Naive thymus-derived CD8-positive, alpha-beta T cell (primary cell): ENCODE measurements at regions not wholly inside any gene's neighbourhood (a gene's known extent, or its start where the extent isn't known, plus 50 kb on each side); places are given as distances from the start of the nearest gene placed in this dataset.
A peak's percentile ranks its signal among the peaks of the same experiment; 100 is the strongest.
"Not testable (repeated sequence)": the region's sequence is repeated elsewhere in the genome, so short reads cannot be mapped to it uniquely, and the experiment has no call there.

Experiments used
- ATAC-seq, 2 donors: fragments of 150-1000 bp; cut with Tn5 transposase in 1 of 2; sonication (Bioruptor Pico), chemical (Tn5 transposase) in 1 of 2; 1 replicate in 1 of 2; 2 replicates in 1 of 2; pipeline ENCODE4 v1.10.0; 2021; ENCODE audit warnings: mild to moderate bottlenecking in 2 of 2, moderate library complexity in 2 of 2
- POLR2A ChIA-PET: fragments of 350-600 bp; sonication (Branson Sonifier 250); formaldehyde crosslinking; loops from one replicate; lab custom pipeline; 2021; ENCODE audit warnings: antibody characterized with exemption; lab: Charles Lee
- DNase-seq, 10 donors: peaks; one replicate each; pipeline versions ENCODE4 v3.0.0 to v3.0.0-alpha.2; 2020 to 2022
- H3K27ac Mint-ChIP-seq, 10 donors: one replicate each; pipeline ENCODE4 v1.8.0; 2020 to 2022; ENCODE audit warnings: mild to moderate bottlenecking in 10 of 10, mixed read lengths in 10 of 10, moderate library complexity in 4 of 10, inconsistent platforms in 1 of 10
- H3K27me3 Mint-ChIP-seq, 5 donors: one replicate each; pipeline ENCODE4 v1.8.0; 2021 to 2022; ENCODE audit warnings: mixed read lengths in 5 of 5
- H3K36me3 Mint-ChIP-seq, 3 donors: one replicate each; pipeline ENCODE4 v1.8.0; 2020 to 2022; ENCODE audit warnings: mixed read lengths in 3 of 3, mild to moderate bottlenecking in 2 of 3, inconsistent platforms in 1 of 3
- H3K4me1 Mint-ChIP-seq, 4 donors: one replicate each; pipeline ENCODE4 v1.8.0; 2021 to 2022; ENCODE audit warnings: mixed read lengths in 4 of 4
- H3K4me3 Mint-ChIP-seq, 10 donors: one replicate each; pipeline ENCODE4 v1.8.0; 2020 to 2022; ENCODE audit warnings: mild to moderate bottlenecking in 10 of 10, mixed read lengths in 10 of 10, moderate library complexity in 6 of 10, inconsistent platforms in 1 of 10
- H3K9me3 Mint-ChIP-seq, 9 donors: one replicate each; pipeline ENCODE4 v1.8.0; 2020 to 2022; ENCODE audit warnings: mixed read lengths in 9 of 9, mild to moderate bottlenecking in 3 of 9, inconsistent platforms in 1 of 9, moderate library complexity in 1 of 9

GRCh38 chr7:66556177-66556548, 72.5 kb upstream of the KCTD7 start:
- Mint-ChIP-seq H3K4me1 (peaks cover 0 to 6% (median 4%) of the 10 kb centered on the region in 4 donors), H3K4me3 (no peak overlapping the region), H3K9me3 (no peaks in the 10 kb centered on the region), H3K27me3 (no peaks in the 10 kb centered on the region), H3K27ac (no peak overlapping the region), H3K36me3 (peaks cover 0 to 54% (median 8%) of the 10 kb centered on the region in 3 donors)
- POLR2A ChIA-PET: no interaction called here
- no peak for DNase-seq
- no peak for ATAC-seq

- Mint-ChIP-seq H3K4me1 (peaks cover 0 to 6% (median 4%) of the 10 kb centered on the region in 4 donors), H3K27ac (no peak overlapping the region), H3K4me3 (no peak overlapping the region), H3K9me3 (no peaks in the 10 kb centered on the region), H3K36me3 (peaks cover 0 to 49% (median 8%) of the 10 kb centered on the region in 3 donors), H3K27me3 (no peaks in the 10 kb centered on the region)
- ATAC-seq (no peak), DNase-seq (no peak)
- POLR2A ChIA-PET: interaction anchor here (1.2 to 1.9 kb wide), 3 partner anchors 93 to 288 kb away, joined by 5 to 8 read pairs (median 5); no protein-coding TSS in a partner anchor
These were observed 72.0 kb upstream of the KCTD7 start for GRCh38 chr7:66556549-66557213.

- ATAC-seq (peak; percentile 84 to 88), DNase-seq (peak; percentile 44 to 84 (median 70))
- Mint-ChIP-seq H3K4me3 (peak overlapping the region in 2 of 10 donors; percentile 46 to 54), H3K27me3 (no peaks in the 10 kb centered on the region), H3K27ac (peak overlapping the region in 3 of 10 donors; percentile 50 to 71 (median 54)), H3K4me1 (peaks cover 2 to 12% (median 4%) of the 10 kb centered on the region in 4 donors), H3K36me3 (peaks cover 0 to 42% (median 6%) of the 10 kb centered on the region in 3 donors), H3K9me3 (no peaks in the 10 kb centered on the region)
- POLR2A ChIA-PET: interaction anchor here (0.8 to 1.9 kb wide), 5 partner anchors 92 to 287 kb away, joined by 3 to 8 read pairs (median 5); partner anchors contain the start of gene RABGEF1
These were observed 71.2 kb upstream of the KCTD7 start for GRCh38 chr7:66557214-66558200.

GRCh38 chr7:66558201-66558641, 70.5 kb upstream of the KCTD7 start:
- no peak for ATAC-seq
- Mint-ChIP-seq H3K4me1 (peaks cover 2 to 14% (median 5%) of the 10 kb centered on the region in 4 donors), H3K27me3 (no peaks in the 10 kb centered on the region), H3K27ac (no peak overlapping the region), H3K4me3 (no peak overlapping the region), H3K36me3 (peaks cover 0 to 41% (median 2%) of the 10 kb centered on the region in 3 donors), H3K9me3 (no peaks in the 10 kb centered on the region)
- no peak for DNase-seq
- POLR2A ChIA-PET: interaction anchor here (1.0 to 1.9 kb wide), 4 partner anchors 92 to 286 kb away, joined by 3 to 8 read pairs (median 5); no protein-coding TSS in a partner anchor

GRCh38 chr7:66558660-66559465, 69.8 kb upstream of the KCTD7 start:
- Mint-ChIP-seq H3K36me3 (peaks cover 0 to 38% (median under 1%) of the 10 kb centered on the region in 3 donors), H3K4me3 (no peak overlapping the region), H3K27ac (peak overlapping the region in 4 of 10 donors; percentile 2 to 58 (median 44)), H3K27me3 (no peaks in the 10 kb centered on the region), H3K4me1 (peaks cover 2 to 14% (median 5%) of the 10 kb centered on the region in 4 donors), H3K9me3 (no peaks in the 10 kb centered on the region)
- ATAC-seq (no peak), DNase-seq (no peak)
- POLR2A ChIA-PET: interaction anchor here (1.8 kb wide), 1 partner anchor 285 kb away, joined by 8 read pairs; no protein-coding TSS in a partner anchor

GRCh38 chr7:66564045-66564444, 64.6 kb upstream of the KCTD7 start:
- POLR2A ChIA-PET: no interaction called here
- H3K4me1 Mint-ChIP-seq: peaks cover 2 to 19% (median 7%) of the 10 kb centered on the region in 4 donors
- no peaks in the 10 kb centered on the region for H3K27me3 Mint-ChIP-seq
- H3K36me3 Mint-ChIP-seq: peaks cover 0 to 56% (median 5%) of the 10 kb centered on the region in 3 donors
- H3K27ac Mint-ChIP-seq: peak overlapping the region in 6 of 10 donors; percentile 3 to 87 (median 73)
- H3K4me3 Mint-ChIP-seq: no peak overlapping the region
- DNase-seq (no peak), ATAC-seq (no peak)
- H3K9me3 Mint-ChIP-seq: no peaks in the 10 kb centered on the region

- H3K27me3 Mint-ChIP-seq, ATAC-seq, DNase-seq, H3K9me3 Mint-ChIP-seq, POLR2A ChIA-PET, H3K4me3 Mint-ChIP-seq: not testable (repeated sequence)
- Mint-ChIP-seq H3K4me1 (peaks cover 0 to 15% (median 9%) of the 10 kb centered on the region in 4 donors), H3K27ac (peak overlapping the region in 4 of 10 donors; percentile 11 to 53 (median 18)), H3K36me3 (peaks cover 0 to 85% (median 9%) of the 10 kb centered on the region in 3 donors)
These were observed 58.5 kb upstream of the KCTD7 start for GRCh38 chr7:66570179-66570578.

GRCh38 chr7:66571568-66571967, 57.1 kb upstream of the KCTD7 start:
- Mint-ChIP-seq H3K36me3 (peaks cover 0 to 89% (median 5%) of the 10 kb centered on the region in 3 donors), H3K4me1 (peaks cover 8 to 23% (median 12%) of the 10 kb centered on the region in 4 donors)
- POLR2A ChIA-PET: interaction anchor here (1.1 kb wide), 1 partner anchor 21 kb away, joined by 3 read pairs; no protein-coding TSS in a partner anchor

GRCh38 chr7:66573782-66574495, 54.7 kb upstream of the KCTD7 start:
- peaks cover 0 to 74% (median 3%) of the 10 kb centered on the region in 3 donors for H3K36me3 Mint-ChIP-seq
- H3K4me3 Mint-ChIP-seq, H3K9me3 Mint-ChIP-seq, POLR2A ChIA-PET, DNase-seq, ATAC-seq, H3K27me3 Mint-ChIP-seq: not testable (repeated sequence)
- H3K27ac Mint-ChIP-seq: peak overlapping the region in 5 of 10 donors; percentile 5 to 65 (median 38)
- H3K4me1 Mint-ChIP-seq: peaks cover 17 to 47% (median 36%) of the 10 kb centered on the region in 4 donors

More at GRCh38 chr7:66571568-66571967, 57.1 kb upstream of the KCTD7 start:
- Mint-ChIP-seq H3K4me3 (no peak overlapping the region), H3K9me3 (no peaks in the 10 kb centered on the region), H3K27me3 (no peaks in the 10 kb centered on the region), H3K27ac (peak overlapping the region in 1 of 10 donors; percentile 73)
- ATAC-seq: no peak
- DNase-seq: no peak

- DNase-seq, POLR2A ChIA-PET, ATAC-seq, H3K27me3 Mint-ChIP-seq, H3K9me3 Mint-ChIP-seq, H3K4me3 Mint-ChIP-seq: not testable (repeated sequence)
- peak overlapping the region in 5 of 10 donors; percentile 5 to 54 (median 39) for H3K27ac Mint-ChIP-seq
- peaks cover 0 to 71% (median 3%) of the 10 kb centered on the region in 3 donors for H3K36me3 Mint-ChIP-seq
- peaks cover 19 to 54% (median 42%) of the 10 kb centered on the region in 4 donors for H3K4me1 Mint-ChIP-seq
These were observed 53.9 kb upstream of the KCTD7 start for GRCh38 chr7:66574768-66575167.

GRCh38 chr7:66575398-66575797, 53.3 kb upstream of the KCTD7 start:
- no peaks in the 10 kb centered on the region for H3K27me3 Mint-ChIP-seq
- H3K36me3 Mint-ChIP-seq: peaks cover 0 to 64% (median 3%) of the 10 kb centered on the region in 3 donors
- POLR2A ChIA-PET: no interaction called here
- H3K4me1 Mint-ChIP-seq: peaks cover 21 to 58% (median 43%) of the 10 kb centered on the region in 4 donors
- no peak overlapping the region for H3K4me3 Mint-ChIP-seq
- no peak for ATAC-seq
- H3K27ac Mint-ChIP-seq: peak overlapping the region in 6 of 10 donors; percentile 39 to 77 (median 64)
- DNase-seq: no peak
- H3K9me3 Mint-ChIP-seq: no peaks in the 10 kb centered on the region
